ENCODE measurements at regions not wholly inside any gene's neighbourhood (a gene's known extent, or its start where the extent isn't known, plus 50 kb on each side); places are given as distances from the start of the nearest gene placed in this dataset.
"Not testable (repeated sequence)": the region's sequence is repeated elsewhere in the genome, so short reads cannot be mapped to it uniquely, and the experiment has no call there.

GRCh38 chr7:101679653-101680173 lies 50.6 kb upstream of the MYL10 start:
- not testable (repeated sequence) for DNase-seq

GRCh38 chr7:101680406-101681145 lies 51.5 kb upstream of the MYL10 start:
- no peak for DNase-seq

GRCh38 chr7:101681170-101682007 lies 52.3 kb upstream of the MYL10 start:
- DNase-seq: no peak

- no peak for DNase-seq
These were observed 55.9 kb upstream of the MYL10 start for GRCh38 chr7:101684983-101685330.

- DNase-seq: no peak
These were observed 56.9 kb upstream of the MYL10 start for GRCh38 chr7:101686030-101686429.

- no peak for DNase-seq
These were observed 58.0 kb upstream of the MYL10 start for GRCh38 chr7:101687081-101687480.

- DNase-seq: no peak
These were observed 58.7 kb upstream of the MYL10 start for GRCh38 chr7:101687791-101688182.

GRCh38 chr7:101688183-101688831 lies 59.2 kb upstream of the MYL10 start:
- DNase-seq: peak; percentile 93

GRCh38 chr7:101688995-101689907 lies 60.2 kb upstream of the MYL10 start:
- no peak for DNase-seq

- no peak for DNase-seq
These were observed 61.0 kb upstream of the MYL10 start for GRCh38 chr7:101690061-101690460.

GRCh38 chr7:101691822-101692384 lies 62.8 kb upstream of the MYL10 start:
- DNase-seq: no peak

GRCh38 chr7:101693498-101694091 lies 64.5 kb upstream of the MYL10 start:
- no peak for DNase-seq

- no peak for DNase-seq
These were observed 69.9 kb upstream of the MYL10 start for GRCh38 chr7:101698964-101699363.

GRCh38 chr7:101699399-101699798 lies 70.3 kb upstream of the MYL10 start:
- no peak for DNase-seq

- DNase-seq: no peak
These were observed 71.1 kb upstream of the MYL10 start for GRCh38 chr7:101699881-101700823.

GRCh38 chr7:101701153-101701794 lies 72.2 kb upstream of the MYL10 start:
- DNase-seq: no peak

- no peak for DNase-seq
These were observed 73.3 kb upstream of the MYL10 start for GRCh38 chr7:101702362-101702850.

- DNase-seq: no peak
These were observed 76.2 kb upstream of the MYL10 start for GRCh38 chr7:101705331-101705730.

- DNase-seq: no peak
These were observed 78.5 kb upstream of the MYL10 start for GRCh38 chr7:101707587-101707986.

GRCh38 chr7:101708223-101708622 lies 79.1 kb upstream of the MYL10 start:
- no peak for DNase-seq

All from stimulated activated CD8-positive, alpha-beta memory T cell treated with anti-CD3 and anti-CD28 coated beads, Interleukin-4, amount 100 ng/mL, for 48 hours (primary cell).